Vagina (tissue), 2 donors: ENCODE measurements at regions not wholly inside any gene's neighbourhood (a gene's known extent, or its start where the extent isn't known, plus 50 kb on each side); places are given as distances from the start of the nearest gene placed in this dataset.

Source experiments
- POLR2A ChIP-seq, 2 donors: fragments of 450-650 bp; IDR thresholded peaks; one replicate each; pipeline ENCODE4 v1.6.1; 2017; ENCODE audit warnings: antibody characterized with exemption in 2 of 2, mild to moderate bottlenecking in 2 of 2, moderate library complexity in 2 of 2
- POLR2AphosphoS5 ChIP-seq, 2 donors: sonication (generic); formaldehyde crosslinking; IDR thresholded peaks; one replicate each; pipeline ENCODE4 v1.9.0; 2017; ENCODE audit warnings: antibody characterized with exemption in 2 of 2, mild to moderate bottlenecking in 2 of 2, low read depth in 1 of 2; ENCODE audit not compliant: insufficient read depth in 1 of 2
- TF ChIP-seq, protein P1 (sequence below), 3 experiments: fragments of 450-650 bp in 2 of 3; fragments of 200-600 bp in 1 of 3; sonication (generic) in 1 of 3; IDR thresholded peaks; one replicate each; pipeline ENCODE4 v1.5.1; 2017 to 2019; ENCODE audit warnings: antibody characterized with exemption in 3 of 3, mild to moderate bottlenecking in 2 of 3, moderate library complexity in 2 of 3

DNA sequence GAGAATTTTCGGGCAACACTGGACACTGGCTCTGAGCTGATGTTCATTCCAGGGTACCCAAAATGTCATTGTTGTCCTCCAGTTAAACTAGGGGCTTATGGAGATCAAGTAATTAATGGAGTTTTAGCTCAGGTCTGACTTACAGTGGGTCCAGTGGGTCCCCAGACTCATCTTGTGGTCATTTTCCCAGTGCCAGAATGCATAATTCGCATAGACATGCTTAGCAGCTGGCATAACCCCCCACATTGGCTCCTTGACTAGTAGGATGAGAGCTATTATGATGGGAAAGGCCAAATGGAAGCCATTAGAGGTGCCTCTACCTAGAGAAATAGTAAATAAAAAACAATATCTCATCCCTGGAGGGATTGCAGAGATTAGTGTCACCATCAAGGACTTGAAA, 818.9 kb downstream of the TMTC2 start:
- TF ChIP-seq POLR2A (IDR thresholded peaks at IDR 0.05) (no peak), POLR2AphosphoS5 (IDR thresholded peaks at IDR 0.05; ENCODE audit: insufficient read depth in 1 of 2, low read depth in 1 of 2) (no peak)
- TF ChIP-seq, protein P1, sequence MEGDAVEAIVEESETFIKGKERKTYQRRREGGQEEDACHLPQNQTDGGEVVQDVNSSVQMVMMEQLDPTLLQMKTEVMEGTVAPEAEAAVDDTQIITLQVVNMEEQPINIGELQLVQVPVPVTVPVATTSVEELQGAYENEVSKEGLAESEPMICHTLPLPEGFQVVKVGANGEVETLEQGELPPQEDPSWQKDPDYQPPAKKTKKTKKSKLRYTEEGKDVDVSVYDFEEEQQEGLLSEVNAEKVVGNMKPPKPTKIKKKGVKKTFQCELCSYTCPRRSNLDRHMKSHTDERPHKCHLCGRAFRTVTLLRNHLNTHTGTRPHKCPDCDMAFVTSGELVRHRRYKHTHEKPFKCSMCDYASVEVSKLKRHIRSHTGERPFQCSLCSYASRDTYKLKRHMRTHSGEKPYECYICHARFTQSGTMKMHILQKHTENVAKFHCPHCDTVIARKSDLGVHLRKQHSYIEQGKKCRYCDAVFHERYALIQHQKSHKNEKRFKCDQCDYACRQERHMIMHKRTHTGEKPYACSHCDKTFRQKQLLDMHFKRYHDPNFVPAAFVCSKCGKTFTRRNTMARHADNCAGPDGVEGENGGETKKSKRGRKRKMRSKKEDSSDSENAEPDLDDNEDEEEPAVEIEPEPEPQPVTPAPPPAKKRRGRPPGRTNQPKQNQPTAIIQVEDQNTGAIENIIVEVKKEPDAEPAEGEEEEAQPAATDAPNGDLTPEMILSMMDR (IDR thresholded peaks at IDR 0.05): no peak
